GM08714 (cell line): ENCODE measurements at regions not wholly inside any gene's neighbourhood (a gene's known extent, or its start where the extent isn't known, plus 50 kb on each side); places are given as distances from the start of the nearest gene placed in this dataset.

Experiments
- H3K4me3 ChIP-seq: fragments of 200-500 bp; sonication (Bioruptor generic); 2 replicates; pipeline ENCODE4 v1.5.1; 2014; ENCODE audit warnings: mild to moderate bottlenecking, low read length, inconsistent platforms
- ZNF274 ChIP-seq: IDR thresholded peaks from 2 replicates; pipeline ENCODE4 v1.6.1; 2012; ENCODE audit warnings: mild to moderate bottlenecking, low read depth, low read length

DNA sequence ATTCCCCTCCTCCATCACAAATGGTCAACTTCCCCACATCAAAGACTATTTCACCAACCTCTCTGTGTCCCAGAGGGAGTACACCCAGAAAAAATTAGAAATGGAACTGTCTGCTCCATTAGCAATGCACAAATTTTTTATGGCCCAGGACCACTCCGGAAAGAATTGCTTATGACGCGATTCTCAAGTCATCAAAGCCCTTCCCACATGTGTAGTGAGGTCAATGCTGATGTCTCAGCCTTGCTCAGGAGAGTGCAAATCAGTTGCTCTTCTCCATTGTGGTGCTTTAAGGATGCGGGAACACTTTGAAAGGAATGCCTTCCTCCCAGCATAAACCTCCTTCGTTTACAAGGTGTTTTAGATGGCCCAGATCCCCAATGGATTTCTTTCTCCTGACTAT, 518.3 kb downstream of the PPARGC1A start:
- H3K4me3 ChIP-seq, result no peak overlapping the region
- no peak for TF ChIP-seq ZNF274

DNA sequence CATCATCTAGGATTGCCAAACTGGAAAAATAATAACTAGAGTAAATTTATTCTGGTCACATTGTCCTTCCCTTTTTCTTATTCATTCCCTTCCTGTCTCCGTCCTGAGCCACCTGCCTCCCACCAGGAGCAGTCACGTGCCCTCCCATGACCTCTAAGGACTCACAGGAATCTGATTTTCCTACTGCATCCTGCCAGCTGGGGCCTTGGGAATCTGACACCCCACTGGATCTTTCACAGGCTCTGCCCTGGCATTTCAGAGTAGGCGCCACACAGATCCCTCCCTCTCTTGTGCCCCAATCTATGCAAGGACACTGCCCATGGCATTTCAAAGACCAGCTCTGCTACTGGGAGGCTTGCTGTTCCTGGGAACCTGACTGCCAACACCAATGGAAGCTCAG, 520.5 kb downstream of the PPARGC1A start:
- TF ChIP-seq ZNF274, result no peak

GRCh38 chr4:23368081-23368697, 521.7 kb downstream of the PPARGC1A start:
- no peak for TF ChIP-seq ZNF274
- H3K4me3 ChIP-seq, result no peak overlapping the region

More for the DNA sequence above, 520.5 kb downstream of the PPARGC1A start:
- no peak overlapping the region for H3K4me3 ChIP-seq

GRCh38 chr4:23366557-23366906, 523.3 kb downstream of the PPARGC1A start:
- TF ChIP-seq ZNF274, result no peak
- no peak overlapping the region for H3K4me3 ChIP-seq

- no peak overlapping the region for H3K4me3 ChIP-seq
- no peak for TF ChIP-seq ZNF274
These were observed 523.8 kb downstream of the PPARGC1A start for GRCh38 chr4:23365871-23366556.

- H3K4me3 ChIP-seq, result no peak overlapping the region
- no peak for TF ChIP-seq ZNF274
These were observed 524.8 kb downstream of the PPARGC1A start for GRCh38 chr4:23365086-23365485.

DNA sequence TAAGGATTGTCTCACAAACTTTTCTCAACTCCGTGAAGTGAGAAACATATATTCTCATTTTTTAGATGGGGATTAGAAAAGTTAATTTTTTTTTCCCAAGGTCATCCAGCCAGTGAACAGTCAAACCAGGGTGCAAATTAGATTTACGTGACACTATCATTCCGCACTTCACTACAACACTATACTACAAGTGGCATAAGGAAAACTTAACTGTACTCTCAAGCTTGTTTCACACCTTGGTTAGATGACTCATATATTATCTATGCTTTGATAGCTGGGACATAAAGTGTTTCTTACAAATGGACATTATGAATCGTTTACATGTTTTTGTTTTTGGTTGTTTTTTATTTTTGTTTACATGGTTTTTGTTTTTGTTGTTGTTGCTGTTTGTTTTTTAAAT, 525.7 kb downstream of the PPARGC1A start:
- TF ChIP-seq ZNF274, result no peak
- no peak overlapping the region for H3K4me3 ChIP-seq

GRCh38 chr4:23361453-23361852, 528.4 kb downstream of the PPARGC1A start:
- no peak for TF ChIP-seq ZNF274

DNA sequence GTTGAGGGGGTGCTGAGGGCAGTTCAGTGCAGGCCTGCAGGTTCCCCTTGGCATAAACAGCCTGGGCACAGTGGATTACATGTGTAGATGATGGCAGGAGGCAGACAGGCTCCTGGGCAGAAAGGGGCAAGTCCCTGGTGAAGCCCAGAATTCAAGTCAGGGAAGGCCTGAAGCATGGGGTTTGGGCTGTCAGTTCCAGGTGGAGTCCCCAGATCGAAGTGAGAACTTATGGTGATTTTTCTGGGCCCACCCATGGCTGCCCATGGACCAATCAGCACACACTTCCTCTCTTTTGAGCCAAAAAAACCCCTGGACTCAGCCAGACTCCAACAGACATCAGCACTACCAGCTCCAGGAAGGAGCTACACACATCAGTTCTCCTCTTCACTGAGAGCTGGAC, 529.1 kb downstream of the PPARGC1A start:
- no peak for TF ChIP-seq ZNF274
- H3K4me3 ChIP-seq, result no peak overlapping the region

More at GRCh38 chr4:23361453-23361852, 528.4 kb downstream of the PPARGC1A start:
- no peak overlapping the region for H3K4me3 ChIP-seq

DNA sequence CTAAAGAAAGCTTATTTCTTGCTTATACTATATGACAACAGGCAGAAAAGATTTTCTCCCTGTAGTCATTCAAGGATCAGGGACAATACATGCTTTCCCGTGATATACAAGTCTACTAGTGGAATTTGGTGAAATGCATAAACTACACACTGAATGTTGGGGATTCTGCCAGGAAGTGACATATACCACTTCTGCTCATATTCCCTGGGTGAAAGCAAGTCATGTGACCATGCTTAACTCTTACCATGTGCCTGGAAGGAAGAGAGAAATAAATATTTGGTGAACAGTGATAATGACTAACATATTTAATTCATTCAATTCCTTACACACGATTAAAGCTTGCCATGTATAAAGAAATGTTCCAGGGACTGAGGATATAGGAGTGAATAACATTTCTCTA, 534.6 kb downstream of the PPARGC1A start:
- no peak for TF ChIP-seq ZNF274
- H3K4me3 ChIP-seq, result no peak overlapping the region

DNA sequence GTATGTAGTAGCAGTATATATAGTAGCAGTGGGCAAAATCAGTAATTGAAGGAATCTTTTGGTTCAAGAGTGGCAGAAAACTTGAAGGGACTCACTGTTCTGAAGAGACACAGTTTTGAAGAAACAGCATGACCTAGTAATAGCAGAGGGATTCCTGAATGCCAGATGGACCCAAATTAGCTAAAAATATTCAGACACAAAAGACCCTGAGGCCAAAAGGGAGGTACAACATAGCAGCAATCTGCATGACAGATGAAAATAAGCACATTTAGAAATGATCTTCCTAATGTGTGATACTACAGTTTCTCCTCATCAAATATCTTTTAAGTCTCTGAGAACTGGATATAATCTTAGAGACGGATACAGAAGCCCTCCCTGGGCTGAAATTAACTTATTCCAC, 536.6 kb downstream of the PPARGC1A start:
- no peak for TF ChIP-seq ZNF274
- H3K4me3 ChIP-seq, result no peak overlapping the region

- TF ChIP-seq ZNF274, result no peak
- no peak overlapping the region for H3K4me3 ChIP-seq
These were observed 540.9 kb downstream of the PPARGC1A start for GRCh38 chr4:23348789-23349498.

DNA sequence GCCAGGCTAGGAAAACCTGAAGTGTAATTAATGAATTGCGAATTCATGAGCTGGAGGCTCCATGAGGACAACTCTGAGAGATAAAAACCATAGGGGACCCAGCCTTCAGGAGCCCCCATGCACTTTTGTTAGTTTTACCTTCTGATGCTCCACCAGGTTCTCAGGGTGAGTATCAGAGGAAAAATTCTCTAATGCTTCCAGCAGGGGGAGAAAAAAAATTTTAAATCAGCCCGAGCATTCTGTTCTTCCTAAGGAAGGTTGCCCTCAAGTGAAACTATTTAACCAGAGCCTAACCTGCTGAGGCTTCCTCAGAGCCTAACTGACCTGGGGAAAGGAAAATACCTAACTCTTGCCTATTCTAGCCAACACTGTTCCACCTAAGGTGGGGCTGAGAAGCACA, 552.6 kb downstream of the PPARGC1A start:
- TF ChIP-seq ZNF274, result no peak
- no peak overlapping the region for H3K4me3 ChIP-seq

- peak overlapping the region; percentile 19; the same call in 1 of the 2 replicates for H3K4me3 ChIP-seq
These were observed 555.6 kb downstream of the PPARGC1A start for GRCh38 chr4:23333946-23334878.

More at GRCh38 chr4:23333946-23334878, 555.6 kb downstream of the PPARGC1A start:
- TF ChIP-seq ZNF274, result no peak
